ENCODE measurements at regions not wholly inside any gene's neighbourhood (a gene's known extent, or its start where the extent isn't known, plus 50 kb on each side); places are given as distances from the start of the nearest gene placed in this dataset.

DNA sequence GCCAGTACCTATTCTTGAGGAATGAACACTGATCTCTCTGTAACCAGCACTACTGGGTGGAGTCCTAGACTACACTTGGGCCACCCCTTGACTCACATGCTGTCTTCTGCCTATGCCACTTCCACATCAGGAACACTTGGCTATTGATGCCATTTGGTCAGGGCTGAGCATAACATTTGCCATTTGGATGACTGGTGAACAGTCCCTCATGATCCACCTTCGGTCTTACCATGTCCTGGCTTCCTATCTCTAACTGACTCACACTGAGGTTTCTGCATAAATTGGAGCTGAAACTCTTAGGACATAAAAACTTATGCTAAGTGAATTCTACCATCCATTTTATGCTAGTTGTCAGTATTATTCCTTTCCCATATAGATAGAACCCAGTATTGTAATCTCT is 91.7 kb upstream of the PELI2 start:
- H3K27ac Mint-ChIP-seq, result no peak overlapping the region
- no peaks in the 10 kb centered on the region for H3K9me3 ChIP-seq (ENCODE audit: control insufficient read depth, low read length)
- H3K9ac ChIP-seq (ENCODE audit: extremely low read depth, low read length, poor library complexity, severe bottlenecking), result no peak overlapping the region
- DNase-seq, result no peak
- no peaks in the 10 kb centered on the region for H3K9me3 Mint-ChIP-seq
- H3K27me3 Mint-ChIP-seq (ENCODE audit: insufficient read depth), result no peaks in the 10 kb centered on the region
- WGBS, 2 experiments (ENCODE audit: insufficient coverage in 1 of 2, insufficient read length in 1 of 2), result 89 to 95% methylated on average over 1 of the region's 1 CpG
- no peaks in the 10 kb centered on the region for H3K4me1 ChIP-seq (ENCODE audit: control insufficient read depth, insufficient read depth, low read length)
- no peak overlapping the region for H3K4me3 ChIP-seq (ENCODE audit: low read length)
- no peak overlapping the region for H3K4me3 Mint-ChIP-seq
- no peak overlapping the region for H3K27ac ChIP-seq (ENCODE audit: low read depth, low read length)
- H3K27me3 ChIP-seq (ENCODE audit: control insufficient read depth, insufficient read depth, low read length, poor library complexity, severe bottlenecking), result no peaks in the 10 kb centered on the region
- TF ChIP-seq, protein P1, sequence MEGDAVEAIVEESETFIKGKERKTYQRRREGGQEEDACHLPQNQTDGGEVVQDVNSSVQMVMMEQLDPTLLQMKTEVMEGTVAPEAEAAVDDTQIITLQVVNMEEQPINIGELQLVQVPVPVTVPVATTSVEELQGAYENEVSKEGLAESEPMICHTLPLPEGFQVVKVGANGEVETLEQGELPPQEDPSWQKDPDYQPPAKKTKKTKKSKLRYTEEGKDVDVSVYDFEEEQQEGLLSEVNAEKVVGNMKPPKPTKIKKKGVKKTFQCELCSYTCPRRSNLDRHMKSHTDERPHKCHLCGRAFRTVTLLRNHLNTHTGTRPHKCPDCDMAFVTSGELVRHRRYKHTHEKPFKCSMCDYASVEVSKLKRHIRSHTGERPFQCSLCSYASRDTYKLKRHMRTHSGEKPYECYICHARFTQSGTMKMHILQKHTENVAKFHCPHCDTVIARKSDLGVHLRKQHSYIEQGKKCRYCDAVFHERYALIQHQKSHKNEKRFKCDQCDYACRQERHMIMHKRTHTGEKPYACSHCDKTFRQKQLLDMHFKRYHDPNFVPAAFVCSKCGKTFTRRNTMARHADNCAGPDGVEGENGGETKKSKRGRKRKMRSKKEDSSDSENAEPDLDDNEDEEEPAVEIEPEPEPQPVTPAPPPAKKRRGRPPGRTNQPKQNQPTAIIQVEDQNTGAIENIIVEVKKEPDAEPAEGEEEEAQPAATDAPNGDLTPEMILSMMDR (conservative IDR thresholded peaks at IDR 0.05), result no peak
- no peaks in the 10 kb centered on the region for H3K4me1 Mint-ChIP-seq
- H3K36me3 ChIP-seq (ENCODE audit: control insufficient read depth, insufficient read depth, low read length), result no peaks in the 10 kb centered on the region
- H3K36me3 Mint-ChIP-seq (ENCODE audit: low read depth), result no peaks in the 10 kb centered on the region

DNA sequence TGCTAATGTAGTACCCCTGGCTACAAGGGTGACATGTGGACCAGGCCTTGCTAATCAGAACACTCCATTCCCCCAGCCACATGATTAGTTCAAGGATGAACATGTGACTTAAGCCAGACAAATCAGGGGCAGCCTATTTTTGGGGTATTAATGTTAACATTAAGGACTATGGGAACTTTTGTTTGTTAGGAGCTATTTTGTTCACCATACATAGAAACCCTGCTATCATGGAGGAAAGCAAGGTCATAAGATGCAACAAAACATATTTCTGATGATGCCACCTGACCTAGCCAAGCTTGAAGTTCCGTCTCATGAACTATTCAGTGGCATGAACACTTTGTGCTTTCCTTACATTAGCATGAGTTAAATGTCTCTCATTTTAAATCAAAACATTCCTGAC is 90.8 kb upstream of the PELI2 start:
- H3K27ac ChIP-seq (ENCODE audit: low read depth, low read length), result no peak overlapping the region
- H3K9me3 ChIP-seq (ENCODE audit: control insufficient read depth, low read length), result no peaks in the 10 kb centered on the region
- Mint-ChIP-seq H3K36me3 (ENCODE audit: low read depth) (no peaks in the 10 kb centered on the region), H3K4me3 (no peak overlapping the region), H3K4me1 (no peaks in the 10 kb centered on the region), H3K27ac (no peak overlapping the region), H3K27me3 (ENCODE audit: insufficient read depth) (no peaks in the 10 kb centered on the region), H3K9me3 (no peaks in the 10 kb centered on the region)
- H3K9ac ChIP-seq (ENCODE audit: extremely low read depth, low read length, poor library complexity, severe bottlenecking), result no peak overlapping the region
- H3K27me3 ChIP-seq (ENCODE audit: control insufficient read depth, insufficient read depth, low read length, poor library complexity, severe bottlenecking), result no peaks in the 10 kb centered on the region
- no peak for DNase-seq
- no peak overlapping the region for H3K4me3 ChIP-seq (ENCODE audit: low read length)
- WGBS, 2 experiments (ENCODE audit: insufficient coverage in 1 of 2, insufficient read length in 1 of 2), result 89 to 96% methylated on average over 1 of the region's 1 CpG
- TF ChIP-seq, protein P1 (conservative IDR thresholded peaks at IDR 0.05), result no peak
- no peaks in the 10 kb centered on the region for H3K36me3 ChIP-seq (ENCODE audit: control insufficient read depth, insufficient read depth, low read length)
- no peaks in the 10 kb centered on the region for H3K4me1 ChIP-seq (ENCODE audit: control insufficient read depth, insufficient read depth, low read length)

GRCh38 chr14:56027916-56028712 is 90.1 kb upstream of the PELI2 start:
- Histone ChIP-seq H3K4me3 (ENCODE audit: low read length) (no peak overlapping the region), H3K9me3 (ENCODE audit: control insufficient read depth, low read length) (no peaks in the 10 kb centered on the region), H3K27me3 (ENCODE audit: control insufficient read depth, insufficient read depth, low read length, poor library complexity, severe bottlenecking) (no peaks in the 10 kb centered on the region), H3K9ac (ENCODE audit: extremely low read depth, low read length, poor library complexity, severe bottlenecking) (no peak overlapping the region), H3K4me1 (ENCODE audit: control insufficient read depth, insufficient read depth, low read length) (no peaks in the 10 kb centered on the region), H3K27ac (ENCODE audit: low read depth, low read length) (no peak overlapping the region), H3K36me3 (ENCODE audit: control insufficient read depth, insufficient read depth, low read length) (no peaks in the 10 kb centered on the region)
- DNase-seq, result no peak
- Mint-ChIP-seq H3K36me3 (ENCODE audit: low read depth) (no peaks in the 10 kb centered on the region), H3K4me1 (no peaks in the 10 kb centered on the region), H3K27me3 (ENCODE audit: insufficient read depth) (no peaks in the 10 kb centered on the region), H3K27ac (no peak overlapping the region), H3K9me3 (no peaks in the 10 kb centered on the region), H3K4me3 (no peak overlapping the region)
- TF ChIP-seq, protein P1 (conservative IDR thresholded peaks at IDR 0.05), result no peak
- WGBS, 2 experiments (ENCODE audit: insufficient coverage in 1 of 2, insufficient read length in 1 of 2), result 86 to 100% methylated on average over 1 to 2 of the region's 2 CpGs
